Sciatic nerve (tissue), 2 donors: ENCODE measurements at regions not wholly inside any gene's neighbourhood (a gene's known extent, or its start where the extent isn't known, plus 50 kb on each side); places are given as distances from the start of the nearest gene placed in this dataset.

Experiments
- ATAC-seq: fragments of 200-7000 bp; cut with Tn5 transposase; one replicate; pipeline ENCODE4 v1.9.1; 2020; ENCODE audit warnings: mild to moderate bottlenecking, moderate library complexity
- DNase-seq: peaks from one replicate; pipeline ENCODE4 v3.0.0-alpha.2; 2020; ENCODE audit warnings: low spot score
- intact Hi-C: fragments of 100-400 bp; cut with DNase I; formaldehyde crosslinking; loops from one replicate; pipeline ENCODE4 v1.14.2; 2022
- donor health status: DM: no; HTN: no; CAD: no.
- donor health status: DM: no; HTN: no; CAD: no.

DNA sequence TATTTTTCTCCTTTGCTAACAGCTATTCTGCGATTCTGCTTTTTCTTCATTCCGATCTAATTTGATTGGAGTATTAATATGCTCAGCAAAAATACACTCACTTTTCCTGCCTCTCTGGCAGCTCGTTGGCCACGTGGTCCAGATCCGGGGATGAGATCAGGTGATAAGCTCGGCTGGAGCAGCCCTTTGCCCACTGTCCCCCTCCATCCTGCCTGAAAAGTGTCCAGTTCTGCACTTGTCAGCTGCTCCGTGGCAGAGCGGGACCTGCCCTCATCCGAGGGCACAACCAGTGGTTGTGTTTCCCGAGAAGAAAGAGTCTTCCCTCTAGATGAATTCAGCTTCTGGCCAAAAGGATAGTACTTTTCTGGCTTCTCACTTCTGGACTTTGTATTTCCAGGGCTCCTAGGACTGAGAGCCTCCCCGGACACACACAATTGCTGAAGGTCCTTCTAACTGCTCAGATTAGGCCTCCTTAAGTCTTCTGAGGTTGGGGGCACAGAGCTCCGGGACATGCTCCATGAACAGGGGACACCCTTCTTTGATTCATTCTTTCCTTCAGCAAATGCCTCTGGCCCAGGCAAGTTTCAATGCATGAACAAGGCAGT is 103.9 kb upstream of the ALDH1A3 start:
- ATAC-seq (no peak), DNase-seq (no peak)
- intact Hi-C loops: no loop called here

DNA sequence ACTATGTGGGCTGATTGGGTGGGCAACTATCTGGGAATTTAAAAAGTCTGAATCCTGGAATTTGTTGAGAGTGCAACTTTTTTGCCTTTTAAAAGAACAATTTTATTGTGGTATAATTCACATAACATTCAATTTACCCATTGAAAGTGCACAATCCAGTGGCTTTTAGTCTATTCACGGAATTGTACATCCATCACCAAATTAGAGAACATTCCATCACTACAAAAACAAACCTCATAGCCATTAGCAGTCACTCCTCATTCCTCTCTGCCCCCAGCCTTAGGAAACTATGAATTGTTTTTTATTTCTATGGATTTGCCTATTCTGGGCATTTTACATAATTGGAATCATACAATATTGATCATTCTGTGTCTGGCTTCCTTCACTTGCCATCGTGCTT is 101.8 kb upstream of the ALDH1A3 start:
- ATAC-seq: no peak
- no peak for DNase-seq
- intact Hi-C loops: no loop called here

DNA sequence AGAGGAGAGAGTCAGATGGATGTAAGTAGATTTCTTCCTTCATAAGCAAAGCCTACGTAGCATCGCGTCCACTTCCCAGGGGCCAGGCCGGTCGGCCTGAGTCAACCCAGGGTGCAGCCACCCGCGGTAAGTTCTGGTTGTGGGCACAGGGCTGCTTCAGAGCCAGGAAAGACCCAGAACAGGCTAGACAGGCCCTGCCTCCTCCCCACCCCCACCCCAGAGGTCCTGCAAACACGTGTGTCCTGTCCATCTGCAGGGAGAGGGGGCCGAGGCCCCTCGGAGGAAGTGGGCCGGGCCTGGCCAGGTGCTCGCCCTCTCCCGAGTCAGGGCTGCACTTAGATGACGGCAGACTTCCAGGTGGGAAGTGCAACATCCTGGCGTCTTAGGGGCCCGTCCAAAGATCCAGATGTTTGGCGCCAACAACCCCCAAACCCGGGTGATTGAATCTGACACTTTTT is 100.8 kb upstream of the ALDH1A3 start:
- DNase-seq: peak; percentile 39
- intact Hi-C loops: no loop called here
- no peak for ATAC-seq

DNA sequence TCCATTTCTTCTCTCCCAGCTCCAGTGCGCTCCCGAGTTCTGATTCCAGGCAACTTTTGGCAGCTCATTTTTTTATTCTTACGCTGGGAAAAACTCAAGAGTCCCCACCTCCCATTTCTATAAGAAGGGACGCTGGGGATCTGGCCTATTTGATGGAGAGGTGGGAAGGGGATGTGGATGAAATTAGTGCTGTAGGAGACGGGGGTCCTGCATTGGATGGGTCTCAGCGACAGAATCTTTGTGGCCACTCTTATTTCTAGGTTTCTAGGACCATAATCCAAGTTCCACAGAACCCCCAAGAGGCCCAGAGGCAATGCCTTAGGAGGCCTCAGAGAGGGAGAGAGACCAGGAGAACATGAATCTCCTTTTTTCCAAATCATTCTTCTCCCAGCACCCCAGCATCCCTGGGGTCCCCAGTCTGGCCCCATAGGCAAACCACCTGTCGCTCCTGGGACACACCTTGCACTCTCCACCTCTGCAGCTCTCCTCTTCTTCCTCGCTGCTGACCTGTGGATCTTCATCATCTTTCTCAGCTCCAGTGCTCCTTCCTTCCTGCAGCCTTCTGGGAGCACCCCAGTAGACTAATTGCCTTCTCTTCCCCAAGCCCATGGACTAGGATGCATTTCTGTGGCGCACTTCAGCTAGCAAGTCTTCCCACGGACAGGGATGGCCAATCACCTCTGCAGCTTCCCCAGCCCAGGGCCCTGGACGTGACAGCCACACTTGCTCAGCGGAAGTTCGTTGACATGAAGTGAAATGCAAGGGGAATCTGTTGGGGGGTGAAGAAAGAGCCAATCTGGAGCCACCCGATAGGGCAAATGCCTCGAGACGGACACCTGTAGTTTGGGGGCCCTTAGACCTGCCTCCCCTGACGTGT is 100.1 kb upstream of the ALDH1A3 start:
- intact Hi-C loops: loop anchor here (5.0 kb wide), 1 partner anchor 73 kb away; no protein-coding TSS in a partner anchor
- DNase-seq: peak; percentile 18
- no peak for ATAC-seq

DNA sequence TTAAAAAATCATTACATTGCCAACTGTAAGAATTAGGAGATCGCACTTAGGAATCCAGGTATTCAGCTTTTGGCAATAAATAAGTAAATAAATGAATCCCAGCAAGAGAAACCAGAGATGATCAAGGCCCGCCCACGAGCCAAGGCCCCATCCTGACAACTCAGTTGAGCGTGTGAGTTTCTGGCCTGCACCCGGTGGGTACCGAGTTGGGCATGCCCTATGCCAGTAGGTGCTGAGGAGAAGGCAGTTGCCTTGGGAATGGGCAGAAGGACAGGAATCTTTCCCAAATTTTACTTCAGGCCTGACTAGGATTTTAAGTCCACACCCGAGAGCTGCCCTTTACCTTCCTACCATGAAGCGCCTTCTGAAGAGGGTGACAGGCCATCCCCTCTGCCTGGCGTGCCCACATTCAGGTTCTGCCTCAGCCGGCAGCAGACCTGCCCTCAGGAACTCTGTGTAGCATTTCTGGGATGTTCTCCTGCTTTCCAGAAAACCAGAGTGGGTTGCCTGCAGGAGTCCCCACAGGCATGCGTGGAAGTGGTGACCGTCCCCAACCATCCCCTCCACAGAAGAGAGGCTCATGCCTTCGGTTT is 99.3 kb upstream of the ALDH1A3 start:
- no peak for DNase-seq
- intact Hi-C loops: loop anchor here (5.0 kb wide), 1 partner anchor 72 kb away; no protein-coding TSS in a partner anchor
- ATAC-seq: no peak

DNA sequence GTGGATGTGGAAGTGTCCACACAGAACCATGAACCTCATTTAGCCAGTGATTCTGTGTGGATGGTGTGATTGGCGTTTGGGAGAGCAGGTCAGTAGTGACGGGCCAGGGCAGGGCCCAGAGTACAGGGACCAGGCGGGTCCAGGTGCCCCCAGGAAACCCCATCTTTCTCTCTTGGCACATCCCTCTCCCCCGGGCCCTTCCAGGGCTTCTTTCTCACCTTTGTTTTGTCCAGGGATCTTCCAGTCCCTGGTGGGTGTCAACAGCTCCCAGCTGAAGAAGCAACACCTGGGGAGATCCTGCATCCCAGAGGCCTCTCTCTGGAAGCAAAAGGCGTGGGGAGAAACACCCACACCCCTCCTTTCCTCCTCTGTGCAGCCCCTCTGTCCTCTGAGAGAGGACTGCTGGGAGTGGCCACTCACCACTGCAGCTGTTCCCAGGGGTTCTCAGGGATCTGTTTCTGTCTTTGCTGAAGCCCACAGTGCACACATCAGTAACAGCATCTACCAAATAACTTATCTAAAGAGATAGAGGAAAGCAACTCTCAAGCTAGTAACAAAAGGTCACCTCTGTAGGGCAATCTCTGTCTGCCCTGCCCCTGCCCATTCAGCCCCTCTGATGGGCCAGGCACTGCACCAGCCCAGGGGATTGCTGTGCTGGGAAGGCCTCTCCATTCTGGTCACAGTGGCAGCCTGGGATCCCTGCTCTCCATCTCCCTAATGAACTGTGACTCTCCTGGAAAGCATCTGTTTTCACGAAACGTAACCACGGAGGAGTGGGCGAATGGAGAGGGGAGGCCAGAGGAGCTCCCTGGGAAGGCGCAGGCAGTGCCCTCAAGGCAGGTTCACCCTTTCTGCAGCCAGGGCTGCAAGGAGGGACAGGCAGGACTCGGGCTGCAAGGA is 98.3 kb upstream of the ALDH1A3 start:
- ATAC-seq (no peak), DNase-seq (no peak)
- intact Hi-C loops: loop anchor here (5.0 kb wide), 1 partner anchor 71 kb away; no protein-coding TSS in a partner anchor

DNA sequence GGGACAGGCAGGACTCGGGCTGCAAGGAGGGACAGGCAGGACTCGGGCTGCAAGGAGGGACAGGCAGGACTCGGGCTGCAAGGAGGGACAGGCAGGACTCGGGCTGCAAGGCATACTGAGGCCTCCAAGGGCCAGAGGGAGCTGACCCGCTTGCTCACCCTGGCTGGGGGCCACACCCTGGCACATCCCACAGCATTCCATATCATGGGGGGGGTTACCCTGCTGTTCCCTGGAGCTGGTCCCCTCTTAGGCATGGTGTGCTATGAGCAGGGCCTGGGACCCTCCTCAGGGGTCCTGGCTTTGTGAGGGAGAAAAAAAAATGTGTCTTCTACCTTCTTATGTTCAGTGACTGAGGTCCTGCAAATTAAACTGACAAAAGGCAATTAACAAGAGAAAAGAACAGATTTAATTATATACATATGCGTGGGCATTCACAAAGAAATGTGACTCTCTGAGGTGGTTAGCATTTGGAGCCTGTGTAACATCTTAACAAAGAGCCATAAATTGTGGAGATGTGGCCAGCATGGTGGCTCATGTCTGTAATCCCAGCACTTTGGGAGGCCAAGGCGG is 97.6 kb upstream of the ALDH1A3 start:
- intact Hi-C loops: loop anchor here (5.0 kb wide), 1 partner anchor 70 kb away; no protein-coding TSS in a partner anchor
- DNase-seq (no peak), ATAC-seq (no peak)

DNA sequence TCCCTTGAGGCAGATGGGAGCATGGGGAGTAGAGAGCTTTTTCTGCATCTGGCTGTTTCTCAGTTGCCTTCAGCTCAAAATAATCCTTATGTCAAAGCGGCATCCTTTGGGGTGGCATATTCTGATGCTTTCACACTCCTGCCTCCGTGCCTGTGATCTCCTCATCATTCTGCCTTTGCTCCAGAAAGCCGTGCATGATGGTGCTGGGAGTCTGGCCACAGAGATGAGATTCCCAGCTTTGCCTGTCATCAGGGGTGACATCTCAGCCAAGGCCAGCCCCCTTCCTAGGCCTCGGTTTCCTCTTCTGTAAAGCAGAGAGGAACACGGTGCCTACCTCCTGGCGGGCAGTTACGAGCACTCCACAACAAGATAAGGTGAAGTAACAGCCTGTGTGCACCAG is 96.3 kb upstream of the ALDH1A3 start:
- ATAC-seq (no peak), DNase-seq (no peak)
- intact Hi-C loops: loop anchor here (5.0 kb wide), 1 partner anchor 69 kb away; no protein-coding TSS in a partner anchor

DNA sequence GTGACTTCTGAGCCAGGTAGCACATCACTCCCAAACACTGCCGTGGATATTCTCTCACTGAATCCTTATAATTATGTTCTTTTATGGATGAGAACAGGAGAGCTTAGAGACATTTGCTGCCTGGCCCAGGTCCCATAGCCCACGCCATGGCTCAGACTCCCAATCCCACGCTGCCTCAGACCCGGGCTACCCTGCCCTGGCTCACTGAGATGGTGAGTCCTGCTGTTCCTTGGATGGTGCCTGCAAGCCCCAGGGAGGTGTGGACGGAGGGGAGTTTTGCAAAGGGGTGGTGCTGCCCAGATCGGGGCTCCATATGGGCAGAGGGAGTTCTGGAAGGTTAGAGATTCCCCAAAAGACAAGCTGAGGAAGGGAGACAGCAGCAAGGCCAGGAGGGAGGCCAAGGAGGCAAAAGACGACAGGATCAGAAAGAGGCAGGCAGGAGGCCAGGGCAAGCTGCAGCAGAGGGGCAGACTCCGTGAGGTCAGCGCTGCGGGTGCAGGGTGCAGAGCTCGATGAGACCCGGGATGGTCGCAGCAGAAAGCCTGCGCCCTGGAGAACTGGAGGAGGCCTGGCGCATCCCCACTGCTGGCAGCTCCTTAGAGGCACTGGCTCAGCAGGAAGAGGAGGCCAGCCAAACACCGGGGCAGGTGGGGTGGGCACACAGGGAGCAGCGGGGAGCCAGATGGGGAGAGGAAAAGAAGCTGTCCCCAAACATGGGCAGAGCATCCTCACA is 95.7 kb upstream of the ALDH1A3 start:
- no peak for ATAC-seq
- intact Hi-C loops: loop anchor here (5.0 kb wide), 1 partner anchor 68 kb away; no protein-coding TSS in a partner anchor
- DNase-seq: no peak

DNA sequence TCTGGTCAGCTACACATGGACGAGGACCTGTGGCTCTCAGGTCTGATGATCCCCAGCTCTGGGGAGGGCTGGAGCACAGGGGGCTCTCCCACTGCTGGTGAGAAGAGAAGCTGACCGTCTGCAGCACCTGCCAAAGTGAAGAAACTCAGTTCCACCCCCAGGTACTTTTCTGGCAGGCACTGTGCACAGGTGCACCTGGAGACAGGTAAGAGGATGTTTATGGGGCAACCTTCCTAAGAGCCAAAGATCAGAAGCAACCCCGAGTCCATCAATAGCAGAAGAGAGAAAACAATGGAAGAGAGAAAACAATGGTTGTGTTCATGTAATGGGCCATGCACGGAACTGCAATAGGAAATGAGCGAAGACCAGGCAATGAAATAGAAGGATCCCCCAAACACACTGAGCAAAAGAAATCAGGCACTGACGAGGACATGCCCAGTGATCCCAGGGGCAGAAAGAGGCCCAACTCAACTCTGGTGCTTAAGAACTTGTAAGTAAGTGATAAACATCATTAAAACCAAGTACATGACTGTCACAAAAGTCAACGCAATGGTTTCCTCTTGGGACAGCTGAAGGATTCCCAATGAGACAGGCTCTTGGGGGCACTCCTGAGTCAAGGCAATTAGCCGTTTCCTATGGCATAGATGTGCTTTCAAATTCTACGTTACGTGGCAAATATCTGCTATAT is 95.0 kb upstream of the ALDH1A3 start:
- intact Hi-C loops: loop anchor here (5.0 kb wide), 1 partner anchor 68 kb away; no protein-coding TSS in a partner anchor
- ATAC-seq: no peak
- peak; percentile 33 for DNase-seq

DNA sequence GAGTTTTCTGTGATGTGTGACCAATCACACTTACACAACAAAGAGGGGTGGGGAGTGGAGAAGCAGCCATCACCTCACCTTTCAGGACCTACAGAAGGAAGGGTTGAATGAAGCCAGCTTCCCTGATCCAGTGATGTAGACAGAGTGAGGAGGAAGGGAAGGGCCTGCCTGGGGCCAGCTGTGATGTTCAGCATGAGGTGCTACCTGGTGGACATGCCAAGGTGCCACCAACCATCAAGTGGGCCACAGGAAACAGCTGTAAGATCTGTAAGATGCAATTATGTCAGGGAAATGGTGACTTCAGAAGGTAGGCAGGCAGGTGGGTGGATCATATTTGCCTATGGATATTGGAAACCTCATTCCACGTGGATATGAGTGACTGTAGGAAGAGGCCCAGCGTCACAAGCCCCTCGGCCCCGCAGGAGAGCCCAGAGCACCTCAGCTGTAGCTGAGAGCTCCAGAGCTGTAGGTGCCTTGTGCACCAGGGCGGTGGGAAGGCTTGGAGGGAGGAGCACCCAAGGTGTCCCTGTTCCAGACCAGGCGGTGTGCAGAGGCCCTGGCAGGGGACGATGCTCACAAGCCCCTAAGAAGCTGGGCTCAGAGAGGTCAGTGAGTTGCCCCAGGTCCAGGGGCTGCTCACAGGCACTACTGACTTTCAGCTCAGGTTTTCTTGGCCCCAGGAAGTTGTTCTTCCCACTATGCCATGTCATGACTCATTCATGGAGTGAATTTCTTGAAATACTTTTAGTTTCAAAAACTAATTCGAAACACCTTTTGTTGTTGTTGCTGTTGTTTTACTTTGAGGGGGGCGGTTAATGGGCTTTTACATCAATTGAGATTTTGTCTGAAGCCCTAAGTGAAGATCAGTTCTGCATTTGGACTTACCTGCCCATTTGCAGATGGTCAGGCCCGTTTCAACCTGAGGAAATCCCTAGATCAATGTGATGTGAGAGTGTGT is 94.2 kb upstream of the ALDH1A3 start:
- intact Hi-C loops: no loop called here
- DNase-seq: no peak
- ATAC-seq: no peak

DNA sequence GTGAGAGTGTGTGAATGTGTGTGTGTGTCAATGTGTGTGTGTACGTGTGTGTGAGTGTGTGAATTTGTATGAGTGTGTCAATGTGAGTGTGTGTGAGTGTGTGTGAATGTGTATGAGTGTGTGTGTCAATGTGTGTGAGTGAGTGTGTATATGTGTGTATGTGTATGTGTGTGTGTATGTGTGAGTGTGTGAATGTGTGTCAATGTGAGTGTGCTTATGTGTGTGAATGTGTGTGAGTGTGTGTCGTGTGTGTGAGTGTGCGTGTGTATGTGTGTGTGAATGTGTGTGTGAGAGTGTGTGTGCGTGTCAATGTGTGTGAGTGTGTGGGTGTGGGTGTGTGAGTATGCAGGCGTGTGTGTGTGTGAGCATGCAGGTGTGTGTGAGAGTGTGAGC is 93.5 kb upstream of the ALDH1A3 start:
- intact Hi-C loops: no loop called here
- ATAC-seq (no peak), DNase-seq (no peak)

DNA sequence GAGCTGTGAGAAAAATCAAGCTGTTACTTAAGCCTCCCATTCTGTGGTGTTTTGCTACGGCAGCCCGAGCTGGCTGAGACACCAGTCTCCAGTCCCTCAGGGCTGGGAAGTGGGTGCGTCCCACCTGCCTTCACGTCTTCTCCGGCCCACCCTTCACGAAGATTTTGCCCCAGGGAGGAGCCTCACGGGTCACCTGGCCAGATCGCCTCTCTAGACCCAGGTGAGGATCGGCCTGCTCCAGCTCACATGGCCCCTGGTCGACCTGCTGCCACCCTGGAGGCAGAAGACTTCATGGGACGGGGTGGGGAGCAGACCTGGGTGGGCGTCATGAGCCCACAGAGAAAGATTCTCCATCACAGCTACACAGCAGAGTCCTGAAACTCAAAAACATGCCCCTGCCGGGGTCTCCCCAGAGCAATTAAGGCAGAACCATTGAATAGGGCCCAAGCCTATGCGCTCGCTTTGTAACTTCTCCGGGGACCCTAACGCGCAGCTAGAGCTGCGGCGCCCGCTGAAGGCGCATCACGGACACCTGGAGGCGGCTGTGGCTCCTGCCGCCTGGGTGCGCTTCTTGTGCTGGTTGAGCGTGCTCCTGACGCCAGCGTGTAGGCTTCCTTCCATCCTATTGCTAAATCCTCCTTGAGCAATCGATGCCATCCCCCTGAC is 92.6 kb upstream of the ALDH1A3 start:
- intact Hi-C loops: no loop called here
- no peak for ATAC-seq
- DNase-seq: no peak

DNA sequence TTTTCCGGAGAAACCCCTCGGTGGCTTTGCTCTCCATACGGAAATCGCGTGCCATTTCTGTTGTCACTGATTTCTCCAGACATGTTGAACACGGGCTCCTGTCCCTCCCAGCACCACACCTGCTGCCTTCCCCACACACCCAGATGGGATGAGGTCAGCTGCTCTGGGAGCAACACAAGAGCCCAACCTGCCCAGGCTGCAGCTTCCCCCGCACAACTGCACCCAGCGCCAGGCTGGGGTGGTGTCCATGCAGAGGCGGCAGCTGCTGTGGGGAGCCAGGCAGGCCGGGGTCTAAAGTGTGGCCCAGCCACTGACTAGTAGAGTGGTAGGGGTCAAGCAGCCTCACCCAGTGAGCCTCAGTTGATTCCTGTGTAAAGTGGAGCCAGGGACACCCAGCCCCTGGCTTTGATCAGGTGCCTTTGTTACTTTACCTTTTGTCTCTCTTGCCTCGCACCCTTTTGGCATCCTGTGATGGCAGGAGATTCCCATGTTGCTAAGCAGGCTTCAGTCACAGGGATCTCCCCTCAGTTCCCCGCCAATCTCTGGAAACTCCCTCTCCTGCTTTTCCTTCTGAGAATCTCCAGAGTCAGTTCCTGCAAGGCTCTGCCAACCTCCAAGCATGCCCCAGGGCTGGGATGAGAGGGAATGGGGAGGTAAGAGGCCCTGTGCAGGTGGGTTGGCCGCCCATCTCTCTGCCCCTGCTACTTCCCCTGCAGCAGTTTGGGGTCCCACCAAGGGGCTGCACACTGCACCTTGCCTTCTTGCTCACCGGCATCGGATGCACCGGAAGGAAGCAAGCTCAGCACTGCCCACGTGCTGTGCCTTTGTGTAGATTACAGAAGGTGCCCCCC is 91.8 kb upstream of the ALDH1A3 start:
- intact Hi-C loops: no loop called here
- DNase-seq: no peak
- ATAC-seq: no peak
